SU-DHL-6 (cell line): ENCODE measurements at regions not wholly inside any gene's neighbourhood (a gene's known extent, or its start where the extent isn't known, plus 50 kb on each side); places are given as distances from the start of the nearest gene placed in this dataset.

Experiments used
- EZH2phosphoT487 ChIP-seq: fragments of 200-600 bp; sonication (generic), shearing (Covaris generic); conservative IDR thresholded peaks from 2 replicates; pipeline ENCODE4 v1.6.1; 2018; ENCODE audit warnings: mild to moderate bottlenecking, antibody characterized with exemption, low read length, moderate library complexity, mixed read lengths
- TF ChIP-seq, protein P1 (sequence below): fragments of 200-600 bp; sonication (generic); IDR thresholded peaks from one replicate; pipeline ENCODE4 v1.5.1; 2017; ENCODE audit warnings: antibody characterized with exemption, mild to moderate bottlenecking, low read length, moderate library complexity; ENCODE audit not compliant: insufficient read depth, poor library complexity, severe bottlenecking

DNA sequence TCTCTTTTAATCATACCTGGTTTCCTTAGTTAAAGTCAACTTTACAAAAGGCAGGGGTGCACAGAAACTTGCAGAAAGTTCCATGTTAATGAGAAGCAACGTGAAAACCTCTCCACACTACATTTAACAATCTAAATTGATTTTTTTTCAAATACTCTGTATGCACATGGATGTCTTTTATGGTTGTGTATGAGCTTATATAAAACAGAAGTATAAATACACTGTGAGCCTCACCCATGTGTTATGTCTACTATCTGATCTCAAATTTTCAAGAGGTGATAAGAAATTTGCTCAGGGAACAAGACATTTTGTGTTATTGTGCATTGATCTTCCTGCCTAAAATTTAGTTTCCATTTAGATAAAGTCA is 617.6 kb downstream of the ADCYAP1 start:
- TF ChIP-seq, protein P1, sequence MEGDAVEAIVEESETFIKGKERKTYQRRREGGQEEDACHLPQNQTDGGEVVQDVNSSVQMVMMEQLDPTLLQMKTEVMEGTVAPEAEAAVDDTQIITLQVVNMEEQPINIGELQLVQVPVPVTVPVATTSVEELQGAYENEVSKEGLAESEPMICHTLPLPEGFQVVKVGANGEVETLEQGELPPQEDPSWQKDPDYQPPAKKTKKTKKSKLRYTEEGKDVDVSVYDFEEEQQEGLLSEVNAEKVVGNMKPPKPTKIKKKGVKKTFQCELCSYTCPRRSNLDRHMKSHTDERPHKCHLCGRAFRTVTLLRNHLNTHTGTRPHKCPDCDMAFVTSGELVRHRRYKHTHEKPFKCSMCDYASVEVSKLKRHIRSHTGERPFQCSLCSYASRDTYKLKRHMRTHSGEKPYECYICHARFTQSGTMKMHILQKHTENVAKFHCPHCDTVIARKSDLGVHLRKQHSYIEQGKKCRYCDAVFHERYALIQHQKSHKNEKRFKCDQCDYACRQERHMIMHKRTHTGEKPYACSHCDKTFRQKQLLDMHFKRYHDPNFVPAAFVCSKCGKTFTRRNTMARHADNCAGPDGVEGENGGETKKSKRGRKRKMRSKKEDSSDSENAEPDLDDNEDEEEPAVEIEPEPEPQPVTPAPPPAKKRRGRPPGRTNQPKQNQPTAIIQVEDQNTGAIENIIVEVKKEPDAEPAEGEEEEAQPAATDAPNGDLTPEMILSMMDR: no peak
- TF ChIP-seq EZH2phosphoT487: no peak
